AG04450 (cell line): ENCODE measurements at regions not wholly inside any gene's neighbourhood (a gene's known extent, or its start where the extent isn't known, plus 50 kb on each side); places are given as distances from the start of the nearest gene placed in this dataset.
A peak's percentile ranks its signal among the peaks of the same experiment; 100 is the strongest.

Source experiments
- CTCF ChIA-PET: fragments of 300-600, 350-600 bp; formaldehyde crosslinking; extraction: SDS; loops from one replicate; lab custom pipeline; 2022; ENCODE audit warnings: antibody characterized with exemption, inconsistent platforms; lab: Charles Lee
- POLR2A ChIA-PET: fragments of 350-600 bp; formaldehyde crosslinking; extraction: SDS; loops from one replicate; lab custom pipeline; 2021; ENCODE audit warnings: antibody characterized with exemption, inconsistent platforms; lab: Yijun Ruan, JAX
- DNase-seq: peaks from one replicate; pipeline ENCODE4 v3.0.0-alpha.2; 2011; ENCODE audit warnings: low read depth, low spot score
- H3K27ac ChIP-seq: one replicate; pipeline ENCODE4 v1.5.1; 2012; ENCODE audit warnings: low read depth, low read length, control low read depth
- H3K27me3 ChIP-seq: one replicate; pipeline ENCODE4 v1.6.0; 2012; ENCODE audit warnings: low read length; ENCODE audit not compliant: control insufficient read depth, insufficient read depth
- H3K4me3 ChIP-seq: 2 replicates; pipeline ENCODE4 v1.5.1; 2011; ENCODE audit warnings: mild to moderate bottlenecking, low read depth, low read length, control low read depth
- H3K9me3 ChIP-seq: 2 replicates; pipeline ENCODE4 v1.5.1; 2012; ENCODE audit warnings: low read length; ENCODE audit not compliant: control insufficient read depth, insufficient read depth
- CTCF ChIP-seq: IDR thresholded peaks from 2 replicates; pipeline ENCODE4 v1.5.1; 2011; ENCODE audit warnings: low read depth, low read length, control low read depth, inconsistent platforms

GRCh38 chr10:3853547-3854303 is 68.7 kb upstream of the KLF6 start:
- Histone ChIP-seq H3K27ac (no peak overlapping the region), H3K27me3 (no peaks in the 10 kb centered on the region), H3K9me3 (no peaks in the 10 kb centered on the region), H3K4me3 (no peak overlapping the region)
- TF ChIP-seq CTCF = no peak
- CTCF ChIA-PET = no interaction called here
- DNase-seq = no peak
- POLR2A ChIA-PET = interaction anchor here (1.1 kb wide), 1 partner anchor 68 kb away, joined by 3 read pairs; the partner anchor contains the start of gene KLF6

- Histone ChIP-seq H3K27me3 (no peaks in the 10 kb centered on the region), H3K27ac (peak overlapping the region; percentile 88), H3K4me3 (no peak overlapping the region), H3K9me3 (no peaks in the 10 kb centered on the region)
- ChIA-PET CTCF (no interaction called here), POLR2A (interaction anchor here (1.1 to 1.9 kb wide), 3 partner anchors 68 to 491 kb away, joined by 3 to 9 read pairs (median 7); partner anchors contain the start of gene KLF6)
- TF ChIP-seq CTCF = no peak
- DNase-seq = no peak
Observed at GRCh38 chr10:3853016-3853415, 68.0 kb upstream of the KLF6 start.

GRCh38 chr10:3852147-3852904 is 67.3 kb upstream of the KLF6 start:
- Histone ChIP-seq H3K27ac (peak overlapping the region; percentile 88), H3K4me3 (no peak overlapping the region), H3K27me3 (no peaks in the 10 kb centered on the region), H3K9me3 (no peaks in the 10 kb centered on the region)
- ChIA-PET POLR2A (interaction anchor here (0.7 to 3.3 kb wide), 10 partner anchors 8 to 492 kb away, joined by 3 to 100 read pairs (median 8); partner anchors contain the start of gene KLF6), CTCF (interaction anchor here (0.7 kb wide), 1 partner anchor 805 kb away, joined by 3 read pairs; no protein-coding TSS in a partner anchor)
- TF ChIP-seq CTCF = no peak
- DNase-seq = peak; percentile 95

GRCh38 chr10:3850999-3851937 is 66.3 kb upstream of the KLF6 start:
- TF ChIP-seq CTCF = no peak
- peak; percentile 52 for DNase-seq
- Histone ChIP-seq H3K27ac (peak overlapping the region; percentile 77), H3K27me3 (no peaks in the 10 kb centered on the region), H3K9me3 (no peaks in the 10 kb centered on the region), H3K4me3 (no peak overlapping the region; the same call in 1 of the 2 replicates)
- ChIA-PET POLR2A (interaction anchor here (0.7 to 3.3 kb wide), 10 partner anchors 23 to 493 kb away, joined by 3 to 100 read pairs (median 8); partner anchors contain the start of gene KLF6), CTCF (interaction anchor here (0.7 kb wide), 1 partner anchor 806 kb away, joined by 3 read pairs; no protein-coding TSS in a partner anchor)
